ACC112 (cell line): ENCODE measurements at regions not wholly inside any gene's neighbourhood (a gene's known extent, or its start where the extent isn't known, plus 50 kb on each side); places are given as distances from the start of the nearest gene placed in this dataset.

ENCODE experiments used
- H2AFZ ChIP-seq: fragments of 200-600 bp; sonication (generic); one replicate; pipeline ENCODE4 v1.6.0; 2017; ENCODE audit warnings: antibody characterized with exemption, low read length; ENCODE audit not compliant: unreplicated experiment
- H3K27ac ChIP-seq: fragments of 200-600 bp; sonication (generic); 2 replicates; pipeline ENCODE4 v1.5.1; 2014; ENCODE audit warnings: low read depth, mild to moderate bottlenecking, antibody characterized with exemption, low read length, moderate library complexity
- H3K27me3 ChIP-seq: fragments of 200-600 bp; sonication (generic); 2 replicates; pipeline ENCODE4 v1.6.1; 2014; ENCODE audit warnings: mild to moderate bottlenecking, antibody characterized with exemption, low read length, moderate library complexity, mixed read lengths; ENCODE audit not compliant: insufficient read depth
- H3K36me3 ChIP-seq: fragments of 200-600 bp; sonication (generic); 2 replicates; pipeline ENCODE4 v1.6.1; 2016; ENCODE audit warnings: mild to moderate bottlenecking, antibody characterized with exemption, low read length, moderate library complexity, mixed read lengths; ENCODE audit not compliant: insufficient read depth
- H3K4me1 ChIP-seq: fragments of 200-600 bp; sonication (generic); one replicate; pipeline ENCODE4 v1.6.1; 2016; ENCODE audit warnings: low read length, mixed read lengths; ENCODE audit not compliant: insufficient read depth, unreplicated experiment, control insufficient read depth
- H3K4me3 ChIP-seq: fragments of 200-600 bp; sonication (generic); 2 replicates; pipeline ENCODE4 v1.5.1; 2014; ENCODE audit warnings: mild to moderate bottlenecking, low read depth, low read length
- H3K79me2 ChIP-seq: fragments of 200-600 bp; sonication (generic); one replicate; pipeline ENCODE4 v1.6.0; 2016; ENCODE audit warnings: low read length; ENCODE audit not compliant: control insufficient read depth, unreplicated experiment, insufficient read depth

GRCh38 chr2:43038696-43039094, 187.7 kb downstream of the ZFP36L2 start:
- Histone ChIP-seq H3K4me1 (peaks cover 28% of the 10 kb centered on the region), H3K27ac (no peak overlapping the region), H3K27me3 (no peaks in the 10 kb centered on the region), H3K79me2 (no peaks in the 10 kb centered on the region), H3K4me3 (no peak overlapping the region), H2AFZ (no peak overlapping the region), H3K36me3 (no peaks in the 10 kb centered on the region)

DNA sequence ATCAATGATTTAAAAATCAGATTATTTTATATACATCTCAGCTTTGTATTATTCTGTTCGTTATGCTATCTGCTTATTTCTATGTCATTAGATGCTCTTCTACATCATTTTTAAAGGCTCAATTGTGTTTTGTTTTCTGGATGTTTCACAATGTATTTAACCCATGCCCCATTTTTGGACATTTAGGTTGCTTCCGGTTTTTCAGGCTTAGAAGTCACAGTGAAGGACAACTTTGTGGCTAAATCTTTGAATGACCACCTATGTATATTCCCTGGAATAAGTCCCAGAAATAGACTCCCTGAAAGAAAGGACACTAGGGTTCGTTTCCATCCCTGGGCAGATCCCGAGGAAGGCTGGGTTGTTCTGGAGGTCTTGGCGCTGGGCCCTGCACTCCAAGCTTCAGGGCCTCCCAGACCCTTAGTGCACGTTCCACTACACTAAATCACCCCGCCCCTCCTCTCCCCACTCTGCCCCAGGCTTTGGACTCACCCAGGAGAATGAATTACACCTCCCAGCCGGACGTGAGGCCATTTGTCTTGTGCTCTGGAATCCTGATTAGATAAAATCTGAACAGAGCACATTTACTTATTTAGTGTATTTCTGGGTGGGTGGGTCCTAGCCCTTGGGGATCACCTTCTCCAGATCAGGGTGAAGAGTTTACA, 188.2 kb downstream of the ZFP36L2 start:
- Histone ChIP-seq H3K36me3 (no peaks in the 10 kb centered on the region), H3K27ac (no peak overlapping the region), H2AFZ (no peak overlapping the region), H3K27me3 (no peaks in the 10 kb centered on the region), H3K4me1 (peaks cover 25% of the 10 kb centered on the region), H3K4me3 (no peak overlapping the region), H3K79me2 (no peaks in the 10 kb centered on the region)

GRCh38 chr2:43035922-43036321, 190.5 kb downstream of the ZFP36L2 start:
- H3K4me1 ChIP-seq = peaks cover 3% of the 10 kb centered on the region
- no peak overlapping the region for H3K4me3 ChIP-seq
- no peaks in the 10 kb centered on the region for H3K36me3 ChIP-seq
- H3K79me2 ChIP-seq = no peaks in the 10 kb centered on the region
- H2AFZ ChIP-seq = no peak overlapping the region
- H3K27ac ChIP-seq = no peak overlapping the region
- no peaks in the 10 kb centered on the region for H3K27me3 ChIP-seq

DNA sequence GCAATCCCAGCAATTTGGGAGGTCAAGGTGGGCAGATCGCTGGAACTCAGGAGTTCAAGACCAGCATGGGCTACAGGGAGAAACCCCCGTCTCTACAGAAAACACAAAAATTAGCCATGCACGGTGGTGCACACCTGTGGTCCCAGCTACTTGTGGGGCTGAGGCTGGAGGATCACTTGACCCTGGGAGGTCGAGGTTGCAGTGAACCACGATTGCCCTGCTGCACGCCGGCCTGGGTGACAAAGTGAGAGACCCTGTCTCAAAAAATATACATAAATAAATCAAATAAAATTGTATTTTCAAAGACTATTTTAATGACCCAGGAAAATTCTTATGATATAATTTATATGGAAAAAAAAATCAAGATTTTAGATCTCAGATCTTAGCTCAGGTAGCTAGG, 191.5 kb downstream of the ZFP36L2 start:
- no peaks in the 10 kb centered on the region for H3K27me3 ChIP-seq
- H2AFZ ChIP-seq = no peak overlapping the region
- H3K4me3 ChIP-seq = no peak overlapping the region
- H3K36me3 ChIP-seq = no peaks in the 10 kb centered on the region
- peaks cover 3% of the 10 kb centered on the region for H3K4me1 ChIP-seq
- no peak overlapping the region for H3K27ac ChIP-seq
- H3K79me2 ChIP-seq = no peaks in the 10 kb centered on the region

DNA sequence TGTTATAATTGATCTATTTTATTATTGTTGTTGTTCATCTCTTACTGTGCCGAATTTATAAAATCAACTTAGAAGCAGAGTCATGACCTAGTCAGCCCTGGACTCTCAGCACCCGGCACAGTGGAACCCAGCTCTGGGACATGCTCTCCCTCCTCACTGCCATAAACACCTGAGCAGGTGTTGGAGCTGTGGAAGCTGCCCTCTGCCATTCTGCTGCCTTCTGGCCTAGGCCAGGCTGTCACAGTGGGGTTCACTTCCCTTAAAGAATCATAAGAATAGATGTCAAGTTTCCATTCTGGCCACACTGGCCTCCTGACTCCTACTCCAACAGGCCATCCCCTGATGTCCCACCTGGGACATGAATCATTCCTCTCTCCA, 192.2 kb downstream of the ZFP36L2 start:
- Histone ChIP-seq H3K27ac (no peak overlapping the region), H3K4me3 (no peak overlapping the region), H3K4me1 (peaks cover 3% of the 10 kb centered on the region), H3K79me2 (no peaks in the 10 kb centered on the region), H3K27me3 (no peaks in the 10 kb centered on the region), H3K36me3 (no peaks in the 10 kb centered on the region), H2AFZ (no peak overlapping the region)

DNA sequence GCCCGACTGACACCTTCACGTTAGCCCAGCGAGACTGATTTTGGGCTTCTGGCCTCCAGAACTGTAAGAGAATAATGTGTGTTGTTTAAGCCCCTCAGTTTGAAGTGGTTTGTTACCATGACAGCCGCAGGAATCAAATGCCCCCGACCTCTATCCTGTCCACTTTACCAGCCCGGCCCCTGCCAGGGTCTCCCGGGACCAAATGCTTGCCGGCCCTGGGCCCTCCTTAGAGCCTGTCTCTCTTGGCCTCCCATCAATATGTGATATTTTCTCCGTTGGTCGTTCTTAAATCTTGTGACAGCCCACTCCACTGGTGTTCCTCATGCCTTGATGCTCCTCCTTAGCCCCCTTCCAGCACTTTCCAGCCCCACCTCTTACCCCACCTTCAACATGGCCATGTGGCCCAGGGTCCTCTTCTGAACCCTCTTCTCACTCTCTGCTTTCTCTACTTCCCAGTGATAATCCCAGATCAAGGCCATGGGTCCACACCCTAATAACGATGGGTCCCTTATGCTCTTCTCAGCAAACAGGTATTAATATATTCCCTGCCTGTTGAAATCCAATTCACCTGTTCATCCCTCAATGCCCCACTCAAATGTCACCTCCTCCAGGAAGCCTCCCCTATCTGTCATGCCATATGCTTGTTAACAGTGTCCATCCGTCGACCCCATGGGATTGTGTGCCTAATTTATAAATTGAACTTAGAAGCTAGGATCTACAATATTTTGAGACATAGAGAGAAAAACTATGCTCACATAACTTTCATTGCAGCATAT, 192.8 kb downstream of the ZFP36L2 start:
- Histone ChIP-seq H3K27ac (no peak overlapping the region), H3K36me3 (no peaks in the 10 kb centered on the region), H3K79me2 (no peaks in the 10 kb centered on the region), H2AFZ (no peak overlapping the region), H3K4me3 (no peak overlapping the region), H3K4me1 (peaks cover 3% of the 10 kb centered on the region), H3K27me3 (no peaks in the 10 kb centered on the region)

DNA sequence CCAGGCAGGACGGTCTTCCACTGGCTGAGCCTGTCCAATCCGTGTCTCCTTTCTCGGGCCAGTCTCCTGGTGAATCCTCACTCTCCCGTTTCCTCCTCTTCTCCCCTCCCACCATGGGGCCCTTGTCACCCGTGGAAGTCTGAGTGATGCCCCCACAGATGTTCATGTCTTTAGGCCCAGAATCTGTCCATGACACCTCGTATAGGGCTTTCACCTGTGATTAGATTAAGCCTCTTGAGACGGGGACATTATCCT, 193.5 kb downstream of the ZFP36L2 start:
- Histone ChIP-seq H2AFZ (no peak overlapping the region), H3K27me3 (no peaks in the 10 kb centered on the region), H3K36me3 (no peaks in the 10 kb centered on the region), H3K4me3 (no peak overlapping the region), H3K4me1 (no peaks in the 10 kb centered on the region), H3K27ac (no peak overlapping the region), H3K79me2 (no peaks in the 10 kb centered on the region)

DNA sequence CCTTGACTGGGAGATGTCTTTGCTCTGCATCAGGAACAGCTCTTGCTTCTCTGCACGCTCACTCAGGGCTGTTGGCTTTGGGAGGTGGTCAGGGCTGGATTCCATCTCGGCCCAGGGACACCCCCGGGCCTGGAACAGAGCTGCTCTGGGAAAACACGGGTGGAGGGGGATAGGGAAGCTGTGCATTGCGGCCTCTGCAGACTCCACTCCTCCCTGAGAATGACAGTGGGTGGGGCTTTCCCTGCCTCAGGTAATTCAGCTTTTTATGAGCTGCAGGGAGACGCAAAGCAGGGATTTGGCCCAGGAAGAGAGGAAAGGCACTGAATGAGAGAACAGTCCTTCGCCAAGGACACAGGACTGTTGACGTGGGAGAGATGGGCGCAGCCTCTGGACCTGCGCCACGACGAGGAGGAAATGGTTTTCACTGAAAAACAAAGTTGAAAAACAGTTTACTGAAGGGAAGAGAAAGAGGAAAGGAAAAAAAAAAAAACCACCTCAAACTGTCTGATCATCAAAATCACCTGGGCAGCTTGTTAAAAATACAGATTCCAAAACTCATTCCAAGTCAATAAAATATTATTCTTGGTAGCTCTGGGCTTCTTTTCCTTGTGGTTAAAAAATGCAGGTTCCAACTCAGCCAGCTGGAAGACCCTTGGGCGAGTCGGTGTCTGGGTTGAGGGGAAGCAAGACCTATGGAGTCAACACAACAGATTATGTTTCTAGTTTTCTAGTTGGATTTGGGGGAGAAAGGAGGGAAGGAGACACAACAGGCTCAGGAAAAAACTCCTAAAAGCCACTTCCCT, 194.0 kb downstream of the ZFP36L2 start:
- no peak overlapping the region for H3K4me3 ChIP-seq
- H3K27me3 ChIP-seq = no peaks in the 10 kb centered on the region
- H3K36me3 ChIP-seq = no peaks in the 10 kb centered on the region
- no peak overlapping the region for H2AFZ ChIP-seq
- H3K4me1 ChIP-seq = no peaks in the 10 kb centered on the region
- H3K27ac ChIP-seq = no peak overlapping the region
- H3K79me2 ChIP-seq = no peaks in the 10 kb centered on the region

DNA sequence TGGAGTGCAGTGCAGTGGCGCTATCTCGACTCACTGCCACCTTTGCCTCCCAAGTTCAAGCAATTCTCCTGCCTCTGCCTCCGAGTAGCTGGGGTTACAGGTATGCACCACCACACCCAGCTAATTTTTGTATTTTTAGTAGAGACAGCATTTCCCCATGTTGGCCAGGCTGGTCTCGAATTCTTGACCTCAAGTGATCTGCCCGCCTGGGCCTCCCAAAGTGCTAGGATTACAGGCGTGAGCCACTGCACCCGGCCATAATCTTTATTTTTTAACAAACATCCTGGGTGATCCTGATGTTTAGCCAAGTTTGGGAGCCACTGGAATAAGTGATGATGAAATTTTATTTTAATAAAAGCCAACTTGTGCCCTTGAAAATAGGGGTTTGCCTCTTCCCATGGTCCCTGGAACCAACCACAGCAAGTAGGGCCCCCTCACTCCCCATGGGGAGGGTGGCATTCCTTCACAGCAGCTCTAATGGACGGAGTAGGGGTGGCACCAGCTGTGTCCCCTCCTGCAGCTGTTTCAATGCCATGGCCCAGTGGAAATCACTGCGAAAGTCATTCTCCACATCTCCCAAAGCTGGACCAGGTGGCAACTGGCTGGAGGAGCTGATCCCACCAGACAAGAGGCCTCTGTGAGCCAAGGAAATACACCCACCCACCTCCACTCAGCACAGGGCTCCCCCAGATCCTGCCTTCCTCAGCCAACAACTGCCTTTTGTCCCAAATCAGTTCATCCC, 194.8 kb downstream of the ZFP36L2 start:
- H3K4me1 ChIP-seq = no peaks in the 10 kb centered on the region
- no peaks in the 10 kb centered on the region for H3K36me3 ChIP-seq
- no peaks in the 10 kb centered on the region for H3K79me2 ChIP-seq
- H3K27me3 ChIP-seq = no peaks in the 10 kb centered on the region
- H3K27ac ChIP-seq = no peak overlapping the region
- no peak overlapping the region for H2AFZ ChIP-seq
- H3K4me3 ChIP-seq = no peak overlapping the region

GRCh38 chr2:43030551-43031307, 195.7 kb downstream of the ZFP36L2 start:
- Histone ChIP-seq H3K27me3 (no peaks in the 10 kb centered on the region), H3K36me3 (no peaks in the 10 kb centered on the region), H3K4me3 (no peak overlapping the region), H3K4me1 (no peaks in the 10 kb centered on the region), H3K79me2 (no peaks in the 10 kb centered on the region), H3K27ac (no peak overlapping the region), H2AFZ (no peak overlapping the region)
